GM23338 (cell line): ENCODE measurements at regions not wholly inside any gene's neighbourhood (a gene's known extent, or its start where the extent isn't known, plus 50 kb on each side); places are given as distances from the start of the nearest gene placed in this dataset.

ENCODE experiments used
- ATAC-seq: fragments of 200-7000 bp; cut with Tn5 transposase; 3 replicates; pipeline ENCODE4 v1.9.1; 2020
- DNase-seq: peaks from one replicate; pipeline ENCODE4 v3.0.0-alpha.2; 2015; ENCODE audit warnings: low spot score
- H2AFZ ChIP-seq: fragments of 200-600 bp; sonication (generic); 2 replicates; pipeline ENCODE4 v1.8.0; 2016; ENCODE audit warnings: antibody characterized with exemption, mild to moderate bottlenecking, moderate library complexity
- H3F3A ChIP-seq: fragments of 200-600 bp; sonication (generic); replicated peaks from 2 replicates; pipeline ENCODE4 v1.8.0; 2017; ENCODE audit warnings: antibody characterized with exemption, mixed run types, low read depth
- H3K27ac ChIP-seq: fragments of 200-600 bp; sonication (generic); 2 replicates; pipeline ENCODE4 v1.6.1; 2016; ENCODE audit warnings: low read depth
- H3K27me3 ChIP-seq: fragments of 200-600 bp; sonication (generic); 2 replicates; pipeline ENCODE4 v1.8.0; 2016; ENCODE audit warnings: mild to moderate bottlenecking, mixed run types, moderate library complexity; ENCODE audit not compliant: insufficient read depth
- H3K36me3 ChIP-seq: fragments of 200-600 bp; sonication (generic); 2 replicates; pipeline ENCODE4 v1.8.0; 2016; ENCODE audit warnings: mild to moderate bottlenecking; ENCODE audit not compliant: insufficient read depth
- H3K4me1 ChIP-seq: fragments of 200-600 bp; sonication (generic); 2 replicates; pipeline ENCODE4 v1.8.0; 2016; ENCODE audit warnings: mild to moderate bottlenecking, moderate library complexity; ENCODE audit not compliant: insufficient read depth
- H3K4me2 ChIP-seq: fragments of 200-600 bp; sonication (generic); 2 replicates; pipeline ENCODE4 v1.7.1; 2017; ENCODE audit warnings: mixed run types
- H3K4me3 ChIP-seq: fragments of 200-600 bp; sonication (generic); 2 replicates; pipeline ENCODE4 v1.6.1; 2016; ENCODE audit warnings: mixed run types
- H3K79me2 ChIP-seq: fragments of 200-600 bp; sonication (generic); replicated peaks from 2 replicates; pipeline ENCODE4 v1.8.0; 2017; ENCODE audit warnings: mild to moderate bottlenecking; ENCODE audit not compliant: insufficient read depth
- H3K9me2 ChIP-seq: fragments of 200-600 bp; sonication (generic); 2 replicates; pipeline ENCODE4 v1.8.0; 2017; ENCODE audit not compliant: insufficient read depth
- H4K20me1 ChIP-seq: fragments of 200-600 bp; sonication (generic); replicated peaks from 2 replicates; pipeline ENCODE4 v1.8.0; 2017; ENCODE audit warnings: mild to moderate bottlenecking; ENCODE audit not compliant: insufficient read depth
- H3K27ac Mint-ChIP-seq: 2 replicates; pipeline ENCODE4 v1.8.0; 2020; ENCODE audit warnings: inconsistent platforms, mild to moderate bottlenecking, moderate library complexity, mixed read lengths
- H3K27me3 Mint-ChIP-seq: 3 replicates; pipeline ENCODE4 v1.8.0; 2022; ENCODE audit warnings: low read depth, mild to moderate bottlenecking, moderate library complexity, mixed read lengths, inconsistent platforms; ENCODE audit not compliant: insufficient read depth, poor library complexity
- H3K36me3 Mint-ChIP-seq: 3 replicates; pipeline ENCODE4 v1.8.0; 2021; ENCODE audit warnings: low read depth, mild to moderate bottlenecking, inconsistent platforms, moderate library complexity, mixed read lengths
- H3K4me1 Mint-ChIP-seq: 3 replicates; pipeline ENCODE4 v1.8.0; 2020; ENCODE audit warnings: mild to moderate bottlenecking, inconsistent platforms, mixed read lengths
- H3K4me3 Mint-ChIP-seq: 3 replicates; pipeline ENCODE4 v1.8.0; 2021; ENCODE audit warnings: moderate library complexity, mild to moderate bottlenecking, inconsistent platforms, mixed read lengths
- H3K9me3 Mint-ChIP-seq: 3 replicates; pipeline ENCODE4 v1.8.0; 2020; ENCODE audit warnings: moderate library complexity, mild to moderate bottlenecking, inconsistent platforms, mixed read lengths
- ETS1 ChIP-seq: IDR thresholded peaks from 2 replicates; pipeline ENCODE4 v1.6.1; 2016; ENCODE audit warnings: antibody characterized with exemption
- JUNB ChIP-seq: IDR thresholded peaks from one replicate; pipeline ENCODE4 v1.6.1; 2016; ENCODE audit warnings: antibody characterized with exemption; ENCODE audit not compliant: unreplicated experiment
- NANOG ChIP-seq: IDR thresholded peaks from 2 replicates; pipeline ENCODE4 v1.6.1; 2016; ENCODE audit warnings: antibody characterized with exemption, borderline replicate concordance
- POLR2AphosphoS5 ChIP-seq: IDR thresholded peaks from 2 replicates; pipeline ENCODE4 v1.6.1; 2016; ENCODE audit warnings: antibody characterized with exemption, low read depth
- ZNF331 ChIP-seq: fragments of 250-450 bp; sonication (Bioruptor Pico); IDR thresholded peaks from 2 replicates; pipeline ENCODE4 v1.5.0; 2020; ENCODE audit warnings: low read depth, mild to moderate bottlenecking, moderate library complexity
- TF ChIP-seq, protein P1 (sequence below): IDR thresholded peaks from one replicate; pipeline ENCODE4 v1.6.1; 2018; ENCODE audit warnings: antibody characterized with exemption; ENCODE audit not compliant: unreplicated experiment
- TF ChIP-seq, protein P2 (sequence below), 2 experiments: fragments of 200-600 bp in 1 of 2; sonication (generic) in 1 of 2; conservative IDR thresholded peaks; 2 replicates each; pipeline versions ENCODE4 v1.5.1 to v1.6.1; 2016 to 2017; ENCODE audit warnings: antibody characterized with exemption in 2 of 2, low read depth in 2 of 2, mild to moderate bottlenecking in 2 of 2, moderate library complexity in 1 of 2
- TF ChIP-seq, protein P3 (sequence below): fragments of 250-450 bp; sonication (Bioruptor Pico); IDR thresholded peaks from 2 replicates; pipeline ENCODE4 v1.5.0; 2020; ENCODE audit warnings: mild to moderate bottlenecking, moderate library complexity

DNA sequence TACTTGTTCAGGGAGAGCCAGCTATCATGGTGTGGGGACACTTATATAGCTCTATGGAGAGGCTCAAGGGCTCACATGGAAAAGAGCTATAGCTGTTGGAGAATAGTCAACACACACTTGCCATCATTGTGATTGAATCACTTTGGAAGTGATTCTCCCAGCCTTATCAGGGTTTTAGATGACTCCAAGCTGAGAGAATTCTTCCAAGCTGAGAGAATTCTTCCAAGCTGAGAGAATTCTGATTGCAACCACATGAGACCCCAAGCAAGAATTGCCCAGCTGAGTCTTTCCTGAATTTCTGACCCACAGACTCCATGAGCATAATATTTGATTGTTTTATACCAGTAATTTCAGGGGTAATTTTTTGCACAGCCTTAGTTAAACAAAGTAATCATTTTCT is 1318.3 kb upstream of the RAG2 start:
- H3K4me3 Mint-ChIP-seq, result no peak overlapping the region
- ATAC-seq (no peak), DNase-seq (no peak)
- no peak overlapping the region for H3K27ac Mint-ChIP-seq
- Histone ChIP-seq H2AFZ (no peak overlapping the region), H3K79me2 (no peaks in the 10 kb centered on the region), H3K36me3 (0 out of 2 replicates have a peak, but pooled peaks cover 8% of the 10 kb centered on the region), H3K27me3 (no peaks in the 10 kb centered on the region), H4K20me1 (no peaks in the 10 kb centered on the region), H3K4me3 (no peak overlapping the region), H3K4me1 (no peaks in the 10 kb centered on the region), H3K4me2 (no peak overlapping the region), H3K27ac (no peak overlapping the region), H3K9me2 (no peaks in the 10 kb centered on the region), H3F3A (no peaks in the 10 kb centered on the region)
- H3K36me3 Mint-ChIP-seq, result no peaks in the 10 kb centered on the region
- H3K27me3 Mint-ChIP-seq, result no peaks in the 10 kb centered on the region
- TF ChIP-seq, protein P1, sequence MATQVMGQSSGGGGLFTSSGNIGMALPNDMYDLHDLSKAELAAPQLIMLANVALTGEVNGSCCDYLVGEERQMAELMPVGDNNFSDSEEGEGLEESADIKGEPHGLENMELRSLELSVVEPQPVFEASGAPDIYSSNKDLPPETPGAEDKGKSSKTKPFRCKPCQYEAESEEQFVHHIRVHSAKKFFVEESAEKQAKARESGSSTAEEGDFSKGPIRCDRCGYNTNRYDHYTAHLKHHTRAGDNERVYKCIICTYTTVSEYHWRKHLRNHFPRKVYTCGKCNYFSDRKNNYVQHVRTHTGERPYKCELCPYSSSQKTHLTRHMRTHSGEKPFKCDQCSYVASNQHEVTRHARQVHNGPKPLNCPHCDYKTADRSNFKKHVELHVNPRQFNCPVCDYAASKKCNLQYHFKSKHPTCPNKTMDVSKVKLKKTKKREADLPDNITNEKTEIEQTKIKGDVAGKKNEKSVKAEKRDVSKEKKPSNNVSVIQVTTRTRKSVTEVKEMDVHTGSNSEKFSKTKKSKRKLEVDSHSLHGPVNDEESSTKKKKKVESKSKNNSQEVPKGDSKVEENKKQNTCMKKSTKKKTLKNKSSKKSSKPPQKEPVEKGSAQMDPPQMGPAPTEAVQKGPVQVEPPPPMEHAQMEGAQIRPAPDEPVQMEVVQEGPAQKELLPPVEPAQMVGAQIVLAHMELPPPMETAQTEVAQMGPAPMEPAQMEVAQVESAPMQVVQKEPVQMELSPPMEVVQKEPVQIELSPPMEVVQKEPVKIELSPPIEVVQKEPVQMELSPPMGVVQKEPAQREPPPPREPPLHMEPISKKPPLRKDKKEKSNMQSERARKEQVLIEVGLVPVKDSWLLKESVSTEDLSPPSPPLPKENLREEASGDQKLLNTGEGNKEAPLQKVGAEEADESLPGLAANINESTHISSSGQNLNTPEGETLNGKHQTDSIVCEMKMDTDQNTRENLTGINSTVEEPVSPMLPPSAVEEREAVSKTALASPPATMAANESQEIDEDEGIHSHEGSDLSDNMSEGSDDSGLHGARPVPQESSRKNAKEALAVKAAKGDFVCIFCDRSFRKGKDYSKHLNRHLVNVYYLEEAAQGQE, result no peak
- TF ChIP-seq JUNB (no peak), ZNF331 (no peak), NANOG (no peak), POLR2AphosphoS5 (no peak), ETS1 (no peak)
- TF ChIP-seq, protein P2, sequence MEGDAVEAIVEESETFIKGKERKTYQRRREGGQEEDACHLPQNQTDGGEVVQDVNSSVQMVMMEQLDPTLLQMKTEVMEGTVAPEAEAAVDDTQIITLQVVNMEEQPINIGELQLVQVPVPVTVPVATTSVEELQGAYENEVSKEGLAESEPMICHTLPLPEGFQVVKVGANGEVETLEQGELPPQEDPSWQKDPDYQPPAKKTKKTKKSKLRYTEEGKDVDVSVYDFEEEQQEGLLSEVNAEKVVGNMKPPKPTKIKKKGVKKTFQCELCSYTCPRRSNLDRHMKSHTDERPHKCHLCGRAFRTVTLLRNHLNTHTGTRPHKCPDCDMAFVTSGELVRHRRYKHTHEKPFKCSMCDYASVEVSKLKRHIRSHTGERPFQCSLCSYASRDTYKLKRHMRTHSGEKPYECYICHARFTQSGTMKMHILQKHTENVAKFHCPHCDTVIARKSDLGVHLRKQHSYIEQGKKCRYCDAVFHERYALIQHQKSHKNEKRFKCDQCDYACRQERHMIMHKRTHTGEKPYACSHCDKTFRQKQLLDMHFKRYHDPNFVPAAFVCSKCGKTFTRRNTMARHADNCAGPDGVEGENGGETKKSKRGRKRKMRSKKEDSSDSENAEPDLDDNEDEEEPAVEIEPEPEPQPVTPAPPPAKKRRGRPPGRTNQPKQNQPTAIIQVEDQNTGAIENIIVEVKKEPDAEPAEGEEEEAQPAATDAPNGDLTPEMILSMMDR (conservative IDR thresholded peaks at IDR 0.05; ENCODE audit: low read depth in 2 of 2), result no peak
- TF ChIP-seq, protein P3, sequence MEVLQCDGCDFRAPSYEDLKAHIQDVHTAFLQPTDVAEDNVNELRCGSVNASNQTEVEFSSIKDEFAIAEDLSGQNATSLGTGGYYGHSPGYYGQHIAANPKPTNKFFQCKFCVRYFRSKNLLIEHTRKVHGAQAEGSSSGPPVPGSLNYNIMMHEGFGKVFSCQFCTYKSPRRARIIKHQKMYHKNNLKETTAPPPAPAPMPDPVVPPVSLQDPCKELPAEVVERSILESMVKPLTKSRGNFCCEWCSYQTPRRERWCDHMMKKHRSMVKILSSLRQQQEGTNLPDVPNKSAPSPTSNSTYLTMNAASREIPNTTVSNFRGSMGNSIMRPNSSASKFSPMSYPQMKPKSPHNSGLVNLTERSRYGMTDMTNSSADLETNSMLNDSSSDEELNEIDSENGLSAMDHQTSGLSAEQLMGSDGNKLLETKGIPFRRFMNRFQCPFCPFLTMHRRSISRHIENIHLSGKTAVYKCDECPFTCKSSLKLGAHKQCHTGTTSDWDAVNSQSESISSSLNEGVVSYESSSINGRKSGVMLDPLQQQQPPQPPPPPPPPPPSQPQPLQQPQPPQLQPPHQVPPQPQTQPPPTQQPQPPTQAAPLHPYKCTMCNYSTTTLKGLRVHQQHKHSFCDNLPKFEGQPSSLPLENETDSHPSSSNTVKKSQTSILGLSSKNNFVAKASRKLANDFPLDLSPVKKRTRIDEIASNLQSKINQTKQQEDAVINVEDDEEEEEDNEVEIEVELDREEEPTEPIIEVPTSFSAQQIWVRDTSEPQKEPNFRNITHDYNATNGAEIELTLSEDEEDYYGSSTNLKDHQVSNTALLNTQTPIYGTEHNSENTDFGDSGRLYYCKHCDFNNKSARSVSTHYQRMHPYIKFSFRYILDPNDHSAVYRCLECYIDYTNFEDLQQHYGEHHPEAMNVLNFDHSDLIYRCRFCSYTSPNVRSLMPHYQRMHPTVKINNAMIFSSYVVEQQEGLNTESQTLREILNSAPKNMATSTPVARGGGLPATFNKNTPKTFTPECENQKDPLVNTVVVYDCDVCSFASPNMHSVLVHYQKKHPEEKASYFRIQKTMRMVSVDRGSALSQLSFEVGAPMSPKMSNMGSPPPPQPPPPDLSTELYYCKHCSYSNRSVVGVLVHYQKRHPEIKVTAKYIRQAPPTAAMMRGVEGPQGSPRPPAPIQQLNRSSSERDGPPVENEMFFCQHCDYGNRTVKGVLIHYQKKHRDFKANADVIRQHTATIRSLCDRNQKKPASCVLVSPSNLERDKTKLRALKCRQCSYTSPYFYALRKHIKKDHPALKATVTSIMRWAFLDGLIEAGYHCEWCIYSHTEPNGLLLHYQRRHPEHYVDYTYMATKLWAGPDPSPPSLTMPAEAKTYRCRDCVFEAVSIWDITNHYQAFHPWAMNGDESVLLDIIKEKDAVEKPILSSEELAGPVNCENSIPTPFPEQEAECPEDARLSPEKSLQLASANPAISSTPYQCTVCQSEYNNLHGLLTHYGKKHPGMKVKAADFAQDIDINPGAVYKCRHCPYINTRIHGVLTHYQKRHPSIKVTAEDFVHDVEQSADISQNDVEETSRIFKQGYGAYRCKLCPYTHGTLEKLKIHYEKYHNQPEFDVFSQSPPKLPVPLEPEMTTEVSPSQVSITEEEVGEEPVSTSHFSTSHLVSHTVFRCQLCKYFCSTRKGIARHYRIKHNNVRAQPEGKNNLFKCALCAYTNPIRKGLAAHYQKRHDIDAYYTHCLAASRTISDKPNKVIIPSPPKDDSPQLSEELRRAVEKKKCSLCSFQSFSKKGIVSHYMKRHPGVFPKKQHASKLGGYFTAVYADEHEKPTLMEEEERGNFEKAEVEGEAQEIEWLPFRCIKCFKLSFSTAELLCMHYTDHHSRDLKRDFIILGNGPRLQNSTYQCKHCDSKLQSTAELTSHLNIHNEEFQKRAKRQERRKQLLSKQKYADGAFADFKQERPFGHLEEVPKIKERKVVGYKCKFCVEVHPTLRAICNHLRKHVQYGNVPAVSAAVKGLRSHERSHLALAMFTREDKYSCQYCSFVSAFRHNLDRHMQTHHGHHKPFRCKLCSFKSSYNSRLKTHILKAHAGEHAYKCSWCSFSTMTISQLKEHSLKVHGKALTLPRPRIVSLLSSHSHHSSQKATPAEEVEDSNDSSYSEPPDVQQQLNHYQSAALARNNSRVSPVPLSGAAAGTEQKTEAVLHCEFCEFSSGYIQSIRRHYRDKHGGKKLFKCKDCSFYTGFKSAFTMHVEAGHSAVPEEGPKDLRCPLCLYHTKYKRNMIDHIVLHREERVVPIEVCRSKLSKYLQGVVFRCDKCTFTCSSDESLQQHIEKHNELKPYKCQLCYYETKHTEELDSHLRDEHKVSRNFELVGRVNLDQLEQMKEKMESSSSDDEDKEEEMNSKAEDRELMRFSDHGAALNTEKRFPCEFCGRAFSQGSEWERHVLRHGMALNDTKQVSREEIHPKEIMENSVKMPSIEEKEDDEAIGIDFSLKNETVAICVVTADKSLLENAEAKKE (CRISPR knock-in tag), result no peak
- H3K4me1 Mint-ChIP-seq, result peaks cover 11% of the 10 kb centered on the region; the same call in 2 of the 3 replicates
- no peaks in the 10 kb centered on the region for H3K9me3 Mint-ChIP-seq
